Stimulated activated CD4-positive, alpha-beta T cell treated with anti-CD3 and anti-CD28 coated beads, Interleukin-4, amount 100 ng/mL, for 4 hours (primary cell): ENCODE measurements at regions not wholly inside any gene's neighbourhood (a gene's known extent, or its start where the extent isn't known, plus 50 kb on each side); places are given as distances from the start of the nearest gene placed in this dataset.

Experiments used
- DNase-seq, 2 experiments: peaks; one replicate each; pipeline ENCODE4 v3.0.0-alpha.2; 2020

DNA sequence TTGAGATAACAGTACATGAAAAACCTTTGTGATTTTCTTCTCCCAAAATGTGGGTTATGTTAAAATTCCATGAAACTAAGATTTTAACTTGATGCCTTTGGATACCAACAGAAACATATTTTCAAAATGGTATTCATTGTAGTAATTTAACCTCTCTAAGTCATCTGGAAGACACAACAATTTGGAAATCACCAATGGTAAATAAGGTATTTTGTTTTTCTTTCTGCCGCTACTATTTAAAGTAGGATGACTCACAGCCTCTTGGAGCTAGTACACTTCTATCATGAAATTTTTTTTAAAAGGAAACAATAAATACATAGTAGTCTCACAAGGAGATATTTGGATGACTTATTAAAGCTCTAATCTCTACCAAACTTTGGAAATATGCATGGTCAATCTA is 291.6 kb upstream of the VEPH1 start:
- no peak for DNase-seq

DNA sequence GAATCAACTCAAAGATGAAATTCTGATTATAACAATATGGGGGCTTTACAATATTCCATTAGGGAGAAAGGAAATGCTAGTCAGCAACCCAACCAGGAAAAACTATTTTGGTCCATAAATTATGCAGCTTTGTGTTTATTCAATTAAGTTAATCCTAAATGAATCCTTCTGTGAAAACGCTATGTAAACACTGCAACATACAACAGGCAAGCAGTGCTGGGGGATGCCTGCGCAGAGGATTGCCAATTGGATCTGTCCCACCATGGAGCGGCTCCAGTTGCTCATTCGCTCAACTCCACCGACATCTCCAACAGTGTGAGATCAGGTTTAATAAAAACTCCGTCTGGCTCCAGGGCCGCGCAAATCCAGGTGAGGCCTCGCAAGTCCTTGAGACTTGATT is 290.5 kb upstream of the VEPH1 start:
- no peak for DNase-seq

DNA sequence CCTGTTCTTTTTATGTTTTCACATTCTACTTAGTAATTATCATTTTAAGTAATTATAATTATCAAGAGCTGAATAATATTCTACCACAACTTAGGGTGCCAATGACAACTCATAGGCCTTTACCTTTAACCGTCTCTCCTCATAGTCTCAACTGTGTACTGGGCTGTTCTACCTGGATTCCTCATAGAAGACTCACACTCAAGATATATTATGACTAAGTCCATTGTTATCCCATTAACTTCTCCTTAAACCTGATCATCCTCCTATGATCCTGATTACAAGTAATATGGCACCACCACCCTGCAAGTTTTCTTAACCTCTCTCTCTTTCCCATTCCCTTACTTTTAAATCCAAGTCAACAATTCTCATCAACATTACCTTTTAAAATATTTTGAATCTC is 285.9 kb upstream of the VEPH1 start:
- DNase-seq: no peak

DNA sequence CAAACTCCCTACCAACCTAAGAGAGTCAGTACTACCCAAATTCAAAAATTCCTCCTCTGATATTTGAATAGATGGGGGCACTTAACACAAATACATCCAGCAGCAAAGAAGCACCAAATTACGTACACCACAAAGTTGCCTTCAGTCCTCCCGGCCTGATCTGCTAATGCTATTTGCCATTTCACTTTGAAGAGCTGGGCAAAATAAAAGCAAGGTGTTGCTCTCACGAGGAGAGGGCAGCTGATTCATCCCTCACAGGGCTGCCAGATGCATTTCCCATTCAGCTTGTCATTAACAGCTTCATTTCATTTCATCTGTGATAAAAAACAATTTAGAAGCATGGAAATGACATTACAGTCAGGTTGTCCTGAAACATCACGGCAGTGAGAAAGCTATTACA is 283.4 kb upstream of the VEPH1 start:
- no peak for DNase-seq

DNA sequence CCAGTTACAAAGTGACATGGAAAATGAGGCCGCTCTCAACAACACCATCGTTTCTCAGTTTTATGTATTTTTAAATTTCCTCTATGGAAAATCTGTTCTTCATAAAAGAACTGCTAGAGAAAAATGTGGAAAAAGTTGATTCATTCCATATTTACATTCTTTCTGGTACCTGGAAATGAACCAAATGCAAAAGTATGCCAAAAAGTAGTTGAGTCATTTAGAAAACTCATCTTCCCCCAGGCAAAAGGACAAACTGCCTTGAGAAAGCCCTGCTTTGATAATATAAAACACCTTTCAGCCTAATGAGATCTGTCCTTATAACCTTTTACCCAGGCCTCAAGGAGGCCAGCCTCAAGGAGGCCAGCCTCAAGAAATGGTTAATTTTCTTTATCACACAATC is 283.0 kb upstream of the VEPH1 start:
- DNase-seq: no peak

DNA sequence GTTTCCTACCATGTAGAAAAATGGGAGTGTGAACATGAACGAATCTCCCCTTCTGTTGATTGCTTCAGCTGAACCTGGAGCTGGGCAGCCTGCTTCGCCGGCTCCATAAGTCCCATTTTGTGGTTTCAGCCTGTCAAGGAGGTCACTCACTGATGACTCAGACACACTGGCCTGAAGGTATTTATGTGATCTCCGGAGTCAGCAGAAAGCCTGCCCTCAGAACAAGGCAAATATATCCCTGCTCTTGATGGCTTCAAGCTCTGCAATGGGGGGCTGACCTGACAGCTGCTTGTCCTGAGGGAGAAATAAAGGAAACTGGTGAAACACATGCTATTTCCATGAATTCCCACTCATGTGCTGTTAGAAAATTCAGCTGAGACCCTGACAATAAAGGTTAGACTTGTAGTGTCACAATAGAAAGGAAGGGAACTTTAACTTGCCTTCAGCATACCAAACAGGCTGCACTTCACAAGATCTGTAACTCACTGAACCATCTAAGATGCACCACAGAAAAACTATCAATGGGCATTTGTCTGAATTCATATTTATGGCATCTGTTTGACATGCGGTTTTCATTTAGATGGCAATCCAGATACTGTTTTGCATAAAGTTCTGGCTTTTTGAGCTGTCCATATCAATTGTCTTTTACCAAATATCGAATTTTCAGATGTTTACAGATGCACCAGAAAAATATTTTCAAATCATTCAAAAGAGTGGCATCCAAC is 282.0 kb upstream of the VEPH1 start:
- no peak for DNase-seq

DNA sequence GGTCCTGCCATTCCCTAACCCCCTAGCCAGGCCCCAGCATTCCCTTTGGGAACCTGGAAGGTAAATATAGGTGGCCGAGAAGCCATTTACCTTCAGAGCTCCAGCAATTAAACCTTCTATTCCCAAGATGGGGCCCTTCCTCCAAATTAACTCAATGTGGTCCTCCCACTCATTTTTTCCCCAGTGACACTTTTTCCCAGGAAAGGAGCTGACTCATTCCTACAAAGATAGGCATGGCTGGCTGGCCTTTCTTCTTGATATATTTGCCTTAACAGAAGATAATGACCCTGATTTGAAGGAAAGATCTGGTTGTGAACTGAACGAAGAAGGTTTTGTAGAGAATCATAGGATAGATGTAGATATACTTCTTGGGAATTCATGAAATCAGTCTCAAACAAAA is 279.0 kb upstream of the VEPH1 start:
- no peak for DNase-seq

DNA sequence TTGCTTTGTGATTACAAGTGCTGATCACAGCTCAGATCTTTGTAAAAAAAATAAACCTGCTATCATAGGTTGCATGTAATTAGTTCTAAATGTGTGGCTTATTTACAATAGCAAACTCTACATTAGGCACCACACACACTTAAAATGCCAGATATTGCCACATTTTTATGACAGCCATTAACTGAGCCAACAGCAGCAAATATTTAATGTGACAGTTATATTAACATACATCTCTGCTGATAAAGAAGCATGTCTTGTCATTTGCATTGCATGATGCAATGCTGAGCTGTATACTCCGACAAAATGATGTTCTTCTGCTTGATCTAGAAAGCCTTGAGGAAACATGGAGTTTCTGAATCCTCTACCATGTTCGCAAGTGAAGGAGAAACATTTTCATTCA is 273.6 kb upstream of the VEPH1 start:
- no peak for DNase-seq

DNA sequence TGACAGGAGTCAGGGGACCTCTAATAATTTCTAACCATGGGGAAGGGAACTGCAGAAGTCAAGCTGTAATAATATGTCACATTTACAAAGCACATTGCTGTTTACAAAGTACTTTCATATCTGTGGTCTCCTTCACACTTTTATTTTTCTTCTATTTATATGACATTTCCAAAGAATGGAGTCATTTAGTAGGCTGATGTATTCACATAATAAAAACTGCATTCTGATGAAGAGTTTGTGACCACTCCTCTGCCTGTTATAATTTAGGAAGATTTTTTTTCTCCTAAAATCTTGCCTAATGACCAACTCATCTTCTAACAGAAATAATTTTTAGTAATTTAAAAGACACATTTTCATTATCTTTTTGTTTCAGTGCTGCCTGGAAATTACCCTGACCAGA is 272.2 kb upstream of the VEPH1 start:
- DNase-seq: no peak

DNA sequence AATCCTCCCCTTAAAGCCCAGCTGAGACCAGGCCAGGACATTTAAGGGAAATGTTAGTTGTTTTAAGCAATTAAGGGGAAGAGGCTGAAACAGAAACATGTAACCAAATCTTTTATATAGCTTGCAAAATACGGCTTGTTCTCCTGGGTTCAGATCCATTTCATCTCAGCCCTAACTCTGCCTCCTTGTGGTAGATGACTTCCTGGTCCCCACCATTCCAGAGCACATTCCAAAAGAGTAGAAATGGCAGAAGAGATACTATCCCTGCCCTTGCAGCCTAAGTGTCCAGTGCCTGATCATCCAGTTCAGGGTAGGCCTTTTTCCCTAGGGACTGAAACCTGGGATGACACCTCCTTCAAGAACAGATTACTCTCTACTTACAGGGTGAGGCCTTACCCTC is 266.2 kb upstream of the VEPH1 start:
- no peak for DNase-seq

DNA sequence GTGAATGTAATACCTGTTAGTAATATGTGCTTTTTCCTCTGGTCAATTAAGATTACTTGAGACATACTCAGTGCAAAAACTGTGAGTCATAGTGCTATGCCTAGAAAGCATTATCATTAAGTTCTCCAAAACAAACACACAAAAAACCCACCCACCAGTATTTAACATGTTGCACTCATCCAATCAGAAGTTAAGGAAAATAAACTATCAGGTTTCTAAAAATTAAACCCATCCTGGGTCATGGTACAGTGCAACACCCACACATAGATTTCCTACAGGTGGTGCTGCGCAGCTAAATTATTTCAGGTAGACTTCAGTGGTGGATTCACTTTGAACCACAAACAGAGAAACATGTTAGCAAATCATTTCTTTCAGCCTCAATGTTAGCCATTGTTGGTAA is 264.4 kb upstream of the VEPH1 start:
- no peak for DNase-seq

DNA sequence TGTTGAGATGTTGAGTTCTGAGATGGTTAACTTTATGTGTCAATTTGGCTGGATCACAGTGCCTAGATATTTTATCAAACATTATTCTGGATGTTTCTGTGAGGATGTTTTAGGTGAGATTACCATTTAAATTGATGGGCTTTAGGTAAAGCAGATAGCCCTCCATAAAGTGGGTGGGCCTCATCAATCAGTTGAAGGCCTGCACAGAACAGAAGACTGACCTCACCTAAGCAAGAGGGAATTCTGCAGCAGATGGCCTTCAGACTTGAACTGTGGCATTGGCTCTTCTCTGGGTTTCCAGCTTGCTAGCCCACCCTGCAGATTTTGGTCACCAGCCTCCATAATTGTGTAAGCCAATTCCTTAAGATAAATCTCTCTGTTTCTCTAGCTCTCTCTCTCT is 260.4 kb upstream of the VEPH1 start:
- DNase-seq: no peak

DNA sequence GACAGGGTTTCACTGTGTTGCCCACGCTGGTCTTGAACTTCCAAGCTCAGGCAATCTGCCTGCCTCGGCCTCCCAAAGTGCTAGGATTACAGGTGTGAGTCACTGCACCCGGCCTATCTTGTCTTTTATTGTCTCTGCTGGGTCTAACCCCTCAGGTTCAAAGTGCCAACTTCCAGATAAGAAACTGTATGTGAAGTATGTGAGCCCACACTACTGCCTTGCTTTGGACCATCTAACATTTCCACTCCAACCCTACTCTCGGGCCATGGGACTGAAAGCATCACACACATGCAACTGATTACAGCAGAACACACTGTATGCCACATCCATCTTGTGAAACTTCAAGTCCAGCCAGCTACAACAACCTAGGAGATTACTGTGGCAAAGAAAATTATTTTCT is 256.1 kb upstream of the VEPH1 start:
- no peak for DNase-seq

DNA sequence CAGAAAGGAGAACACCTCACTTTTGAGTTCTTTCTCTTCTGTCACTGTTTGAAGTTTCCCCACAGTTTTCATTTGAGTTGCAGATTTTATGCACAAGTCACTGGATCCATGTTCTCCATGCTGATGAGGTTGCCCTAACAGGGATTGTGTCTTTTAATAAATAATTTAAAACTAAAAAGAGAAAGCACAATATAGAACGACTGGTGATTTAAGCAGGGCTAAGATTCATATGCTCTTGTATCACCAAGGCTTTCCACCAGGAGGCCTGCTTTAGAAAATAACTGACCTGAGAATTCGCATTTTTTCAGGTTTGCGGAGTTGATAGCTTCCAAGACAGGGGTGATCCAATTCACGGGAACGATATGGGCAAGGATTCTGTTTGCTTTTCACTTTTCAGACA is 252.0 kb upstream of the VEPH1 start:
- no peak for DNase-seq

DNA sequence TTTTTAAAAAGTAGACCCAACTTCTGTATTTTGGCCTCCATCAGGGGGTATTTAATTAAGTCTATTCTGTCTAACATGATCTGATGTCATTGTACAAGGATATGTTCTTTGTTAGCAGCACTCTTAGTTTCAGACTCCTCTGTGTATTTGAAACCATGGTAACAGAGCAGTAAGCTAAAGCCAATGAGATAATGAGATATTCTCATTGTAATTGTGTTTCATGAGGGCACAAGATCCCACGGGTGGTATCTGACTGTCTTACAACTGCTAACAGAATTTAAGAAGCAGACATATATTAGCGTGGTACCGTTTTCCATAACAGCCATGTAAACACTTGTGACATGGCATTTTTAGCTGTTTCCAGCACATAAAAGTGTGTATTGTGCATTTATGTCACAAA is 251.2 kb upstream of the VEPH1 start:
- no peak for DNase-seq

DNA sequence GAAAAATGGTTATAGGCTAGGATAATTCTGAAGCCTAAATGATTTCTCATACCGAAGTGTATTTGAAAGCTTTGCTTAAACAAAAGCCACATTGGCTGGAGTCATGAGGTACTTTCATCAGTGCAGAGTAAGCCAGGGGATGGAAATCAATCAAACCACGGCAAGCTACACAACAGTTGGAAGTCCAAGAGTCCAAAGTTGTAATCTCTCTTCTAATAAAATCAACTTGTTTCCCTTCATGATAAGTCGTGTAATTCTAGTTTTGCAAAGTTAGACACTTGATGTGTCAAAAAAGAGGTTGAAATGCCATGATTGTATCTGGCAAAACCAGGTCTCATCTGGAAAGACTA is 250.5 kb upstream of the VEPH1 start:
- DNase-seq: no peak

DNA sequence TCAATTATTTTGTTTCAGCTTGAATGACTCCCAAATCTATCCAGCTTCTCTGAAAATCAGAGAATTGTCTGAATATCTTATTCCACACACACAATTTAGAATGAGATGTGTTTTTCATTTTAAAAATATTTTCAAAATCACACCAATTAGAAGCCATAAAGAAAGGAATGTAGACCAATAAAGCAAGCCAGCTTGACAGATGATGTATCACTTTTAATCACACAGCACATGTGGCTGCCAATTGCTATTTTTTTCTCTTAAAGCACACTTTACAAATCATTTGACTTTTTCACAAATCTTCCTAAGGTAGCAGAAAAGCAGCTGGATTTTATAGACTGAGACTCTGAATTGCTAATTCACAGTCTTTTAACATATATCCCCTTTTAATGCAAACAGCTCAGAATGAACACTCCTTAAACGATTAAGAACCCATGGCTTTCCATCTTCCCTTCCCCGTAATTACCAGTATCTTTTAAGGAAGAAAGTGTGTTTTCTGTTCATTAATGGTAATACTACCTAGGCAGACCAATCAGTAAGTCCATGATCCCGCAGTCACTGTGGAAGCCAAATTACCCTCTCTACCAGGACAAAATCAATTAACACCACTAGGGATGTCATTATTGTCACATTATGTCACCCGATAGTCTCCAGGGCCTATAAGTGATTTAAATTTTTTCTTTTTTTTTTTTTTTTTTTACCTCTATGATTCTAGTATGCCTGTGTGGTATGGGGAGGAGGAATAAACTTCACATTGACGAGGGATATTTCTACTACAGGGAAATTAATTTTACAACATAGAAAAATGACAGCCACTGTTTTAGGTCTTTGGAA is 250.0 kb upstream of the VEPH1 start:
- no peak for DNase-seq

DNA sequence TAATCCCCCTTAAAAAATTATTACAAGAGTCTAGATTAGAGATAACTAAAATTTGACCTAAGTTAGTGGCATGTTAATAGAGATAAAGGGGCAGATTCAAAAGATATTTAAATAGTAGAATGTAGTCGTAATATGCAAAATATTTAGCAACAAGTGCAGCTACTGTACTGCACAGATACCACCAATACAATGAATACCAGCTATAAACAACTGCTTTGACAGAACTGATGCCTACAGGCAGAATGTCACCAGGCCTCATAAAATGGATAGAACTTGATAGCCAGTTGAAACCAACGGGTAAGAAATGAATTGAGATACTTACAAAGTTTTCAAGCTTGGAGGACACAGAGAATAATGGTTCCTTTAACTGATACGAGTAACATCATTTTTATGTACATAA is 249.3 kb upstream of the VEPH1 start:
- DNase-seq: no peak

DNA sequence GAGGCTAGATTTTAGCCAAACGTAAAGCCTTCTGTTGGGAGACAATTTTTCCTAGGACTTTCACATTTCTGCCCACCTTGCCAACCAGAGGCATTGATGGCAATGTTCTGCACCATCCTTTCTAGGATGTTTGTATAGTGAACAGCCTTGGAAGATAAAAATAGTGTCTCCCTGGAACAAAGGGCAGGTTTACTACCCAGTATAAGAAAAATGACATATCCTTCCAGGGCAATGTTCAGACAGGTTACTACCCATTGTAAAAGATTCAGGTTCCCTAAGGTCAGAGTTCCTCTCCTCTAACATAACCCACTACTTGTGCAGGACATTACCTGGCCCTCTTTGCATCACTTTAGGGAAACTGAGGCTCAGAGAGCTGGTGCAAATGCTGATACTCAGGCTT is 248.2 kb upstream of the VEPH1 start:
- no peak for DNase-seq

DNA sequence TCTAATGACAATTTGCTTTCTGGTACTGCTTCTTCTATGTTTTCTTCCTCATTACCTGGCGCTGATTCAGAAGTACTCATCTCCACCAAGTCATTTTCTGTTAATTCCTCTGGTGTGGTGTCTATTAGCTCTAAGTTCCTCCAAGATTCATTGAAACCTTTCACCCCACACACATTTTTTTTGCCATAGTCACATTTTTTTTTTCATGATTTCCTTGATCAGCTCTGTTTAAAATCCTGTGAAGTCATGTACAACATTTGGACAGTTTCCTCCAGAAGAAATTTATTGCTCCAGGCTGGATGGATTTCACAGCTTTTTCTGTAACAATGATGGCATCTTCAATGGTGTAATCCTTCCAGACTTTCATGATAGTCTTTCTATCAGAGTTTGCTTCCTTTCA is 243.2 kb upstream of the VEPH1 start:
- DNase-seq: no peak

DNA sequence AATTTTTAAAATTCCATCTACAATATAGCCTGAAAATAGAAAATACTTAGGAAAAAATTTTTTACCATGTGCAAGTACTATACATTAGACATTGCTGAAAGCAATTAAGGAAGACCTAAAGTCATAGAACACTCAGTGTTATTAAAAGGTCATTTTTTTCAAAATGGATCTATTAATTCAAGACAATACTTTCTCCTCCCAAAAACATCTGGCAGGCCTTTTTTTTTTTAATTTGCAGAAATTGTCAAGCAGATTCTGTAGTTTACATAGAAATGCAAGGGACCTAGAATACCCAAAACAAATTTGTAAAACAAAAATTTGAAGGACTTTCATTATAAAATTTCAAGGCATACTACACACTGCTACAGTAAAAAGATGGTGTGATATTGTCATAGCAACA is 238.4 kb upstream of the VEPH1 start:
- DNase-seq: no peak

DNA sequence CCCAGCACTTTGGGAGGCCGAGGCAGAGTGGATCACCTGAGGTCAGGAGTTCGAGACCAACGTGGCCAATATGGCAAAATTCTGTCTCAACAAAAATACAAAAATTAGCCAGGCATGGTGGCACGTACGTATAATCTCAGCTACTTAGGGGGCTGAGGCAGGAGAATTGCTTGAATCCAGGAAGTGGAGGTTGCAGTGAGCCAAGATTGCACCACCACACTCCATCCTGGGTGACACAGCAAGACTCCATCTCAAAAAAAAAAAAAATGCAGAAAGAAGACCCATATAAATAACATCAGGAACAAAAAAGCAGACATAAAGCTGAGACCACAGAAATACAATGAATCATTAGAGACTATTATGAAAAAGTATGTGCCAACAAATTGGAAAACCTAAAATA is 235.2 kb upstream of the VEPH1 start:
- DNase-seq: no peak

DNA sequence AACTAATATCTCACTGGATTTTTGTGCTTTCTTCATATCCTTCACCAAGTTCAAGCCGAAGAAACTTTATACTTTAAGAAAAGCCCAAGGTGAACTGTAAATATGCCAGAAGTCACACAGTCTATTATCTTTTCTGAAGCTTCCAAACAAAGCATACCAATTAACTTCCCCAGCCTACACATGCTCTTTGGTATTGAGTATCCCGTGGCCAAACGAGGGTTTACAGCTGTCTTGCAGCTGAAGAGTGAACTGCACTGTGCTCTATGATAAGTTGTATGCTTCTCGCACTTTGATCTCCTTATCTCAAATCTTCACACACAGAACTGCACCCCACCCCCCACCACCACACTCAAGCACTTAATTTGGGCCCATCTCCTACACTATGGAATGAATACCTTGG is 215.6 kb upstream of the VEPH1 start:
- no peak for DNase-seq

DNA sequence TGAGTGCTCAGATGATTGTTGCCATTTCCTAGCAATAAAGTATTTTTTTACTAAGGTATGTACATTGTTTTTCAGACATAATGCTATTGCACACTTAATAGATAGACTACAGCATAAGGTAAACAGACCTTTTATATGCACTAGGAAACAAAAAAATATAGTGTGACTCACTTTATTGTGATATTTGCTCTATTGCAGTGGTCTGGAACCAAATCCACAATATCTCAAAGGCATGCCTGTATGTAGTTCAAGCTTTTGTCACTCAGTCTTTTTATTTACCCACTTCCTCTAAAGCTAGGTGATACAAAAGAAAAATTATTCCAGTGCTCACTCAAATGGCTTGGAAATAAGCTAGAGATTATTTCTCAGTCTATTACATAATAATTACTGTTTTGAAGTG is 209.9 kb upstream of the VEPH1 start:
- no peak for DNase-seq

DNA sequence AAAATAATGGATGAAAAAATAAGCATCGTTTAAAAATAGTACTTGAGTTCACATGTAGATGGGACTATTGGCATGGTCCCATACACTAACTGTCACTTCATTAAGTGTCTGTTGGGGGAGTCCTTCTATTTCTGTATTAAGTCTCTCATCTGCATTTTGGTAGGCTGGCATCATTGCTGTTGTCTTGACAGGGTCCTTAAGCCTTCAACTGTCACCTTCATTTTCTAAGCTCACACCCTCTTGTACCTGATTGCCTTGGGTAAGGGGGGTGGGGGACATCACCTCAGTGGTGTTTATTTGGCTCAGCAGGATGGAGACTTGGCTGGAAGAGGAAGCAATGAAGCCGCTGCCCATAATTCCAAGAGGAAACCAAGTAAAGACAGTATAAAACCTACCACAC is 202.0 kb upstream of the VEPH1 start:
- DNase-seq: no peak
